ENCODE measurements at regions not wholly inside any gene's neighbourhood (a gene's known extent, or its start where the extent isn't known, plus 50 kb on each side); places are given as distances from the start of the nearest gene placed in this dataset.

DNA sequence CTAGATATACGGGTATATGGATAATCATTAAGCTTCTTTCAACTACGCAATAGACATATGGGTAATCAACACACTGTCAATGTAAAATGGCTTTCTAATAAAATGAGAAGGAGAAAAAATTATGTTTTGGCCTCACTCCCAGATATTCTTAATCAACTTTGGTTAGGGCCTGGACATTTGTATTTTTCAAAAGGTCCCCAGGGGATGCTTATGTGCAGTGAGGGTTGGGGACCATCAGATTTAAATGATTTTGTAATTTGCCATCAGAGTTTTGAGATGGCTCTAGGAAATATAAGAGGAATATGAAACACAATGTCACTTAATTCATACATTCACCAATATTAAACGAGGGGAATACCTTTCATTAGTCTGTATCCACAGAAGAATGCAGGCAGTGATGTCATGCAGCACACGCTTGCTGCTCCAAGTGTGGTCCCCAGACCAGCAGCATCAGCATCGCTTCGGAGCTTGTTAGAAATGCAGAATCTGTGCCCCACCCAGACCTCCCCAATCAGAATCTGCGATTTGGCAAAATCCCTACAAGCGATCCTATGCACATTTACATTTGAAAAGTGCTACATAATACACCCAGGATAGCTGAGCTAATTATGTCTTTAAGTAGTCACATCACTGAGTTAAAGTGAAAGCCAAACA is 75.1 kb downstream of the INHBA start:
- H3K27ac ChIP-seq: no peak overlapping the region
- no peak for DNase-seq
- TF ChIP-seq, protein P1, sequence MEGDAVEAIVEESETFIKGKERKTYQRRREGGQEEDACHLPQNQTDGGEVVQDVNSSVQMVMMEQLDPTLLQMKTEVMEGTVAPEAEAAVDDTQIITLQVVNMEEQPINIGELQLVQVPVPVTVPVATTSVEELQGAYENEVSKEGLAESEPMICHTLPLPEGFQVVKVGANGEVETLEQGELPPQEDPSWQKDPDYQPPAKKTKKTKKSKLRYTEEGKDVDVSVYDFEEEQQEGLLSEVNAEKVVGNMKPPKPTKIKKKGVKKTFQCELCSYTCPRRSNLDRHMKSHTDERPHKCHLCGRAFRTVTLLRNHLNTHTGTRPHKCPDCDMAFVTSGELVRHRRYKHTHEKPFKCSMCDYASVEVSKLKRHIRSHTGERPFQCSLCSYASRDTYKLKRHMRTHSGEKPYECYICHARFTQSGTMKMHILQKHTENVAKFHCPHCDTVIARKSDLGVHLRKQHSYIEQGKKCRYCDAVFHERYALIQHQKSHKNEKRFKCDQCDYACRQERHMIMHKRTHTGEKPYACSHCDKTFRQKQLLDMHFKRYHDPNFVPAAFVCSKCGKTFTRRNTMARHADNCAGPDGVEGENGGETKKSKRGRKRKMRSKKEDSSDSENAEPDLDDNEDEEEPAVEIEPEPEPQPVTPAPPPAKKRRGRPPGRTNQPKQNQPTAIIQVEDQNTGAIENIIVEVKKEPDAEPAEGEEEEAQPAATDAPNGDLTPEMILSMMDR (IDR thresholded peaks at IDR 0.05): no peak
- TF ChIP-seq EP300 (IDR thresholded peaks at IDR 0.05) (no peak), POLR2A (IDR thresholded peaks at IDR 0.05) (no peak)
- intact Hi-C loops (cut with DNase I): no loop called here
- H3K36me3 ChIP-seq: no peaks in the 10 kb centered on the region
- H3K4me3 ChIP-seq: no peak overlapping the region
- no peaks in the 10 kb centered on the region for H3K9me3 ChIP-seq
- 75 to 78% (median 76%) methylated on average over 8 of the region's 8 CpGs for WGBS, 3 donors
- no peaks in the 10 kb centered on the region for H3K27me3 ChIP-seq
- no peaks in the 10 kb centered on the region for H3K4me1 ChIP-seq (ENCODE audit: insufficient read depth)

DNA sequence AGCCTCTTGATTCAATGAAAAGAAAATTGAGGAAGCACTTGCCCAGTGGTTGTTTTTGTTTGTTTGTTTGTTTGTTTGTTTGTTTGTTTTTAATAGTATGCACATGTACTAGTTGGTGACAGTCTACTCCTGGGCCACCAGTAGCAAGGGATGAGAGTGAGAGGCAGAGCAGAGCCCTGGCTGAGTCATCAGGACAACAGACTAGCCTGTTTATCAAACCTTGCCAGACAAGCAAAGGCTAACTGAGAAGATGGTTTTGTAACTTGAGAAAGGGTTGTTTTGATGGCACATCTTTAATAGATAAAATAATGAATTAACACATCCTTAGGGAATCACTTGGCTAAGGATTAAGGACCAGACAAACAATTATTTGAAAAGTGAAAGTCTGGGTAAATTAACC is 78.1 kb downstream of the INHBA start:
- intact Hi-C loops (cut with DNase I): loop anchor here in 1 of 4 donors (5.0 kb wide), 1 partner anchor 52 kb away; no protein-coding TSS in a partner anchor
- H3K9me3 ChIP-seq: no peaks in the 10 kb centered on the region
- no peak for DNase-seq
- H3K27me3 ChIP-seq: no peaks in the 10 kb centered on the region
- H3K36me3 ChIP-seq: no peaks in the 10 kb centered on the region
- no peaks in the 10 kb centered on the region for H3K4me1 ChIP-seq (ENCODE audit: insufficient read depth)
- TF ChIP-seq, protein P1 (IDR thresholded peaks at IDR 0.05): no peak
- TF ChIP-seq EP300 (IDR thresholded peaks at IDR 0.05) (no peak), POLR2A (IDR thresholded peaks at IDR 0.05) (no peak)
- no peak overlapping the region for H3K27ac ChIP-seq
- H3K4me3 ChIP-seq: no peak overlapping the region

DNA sequence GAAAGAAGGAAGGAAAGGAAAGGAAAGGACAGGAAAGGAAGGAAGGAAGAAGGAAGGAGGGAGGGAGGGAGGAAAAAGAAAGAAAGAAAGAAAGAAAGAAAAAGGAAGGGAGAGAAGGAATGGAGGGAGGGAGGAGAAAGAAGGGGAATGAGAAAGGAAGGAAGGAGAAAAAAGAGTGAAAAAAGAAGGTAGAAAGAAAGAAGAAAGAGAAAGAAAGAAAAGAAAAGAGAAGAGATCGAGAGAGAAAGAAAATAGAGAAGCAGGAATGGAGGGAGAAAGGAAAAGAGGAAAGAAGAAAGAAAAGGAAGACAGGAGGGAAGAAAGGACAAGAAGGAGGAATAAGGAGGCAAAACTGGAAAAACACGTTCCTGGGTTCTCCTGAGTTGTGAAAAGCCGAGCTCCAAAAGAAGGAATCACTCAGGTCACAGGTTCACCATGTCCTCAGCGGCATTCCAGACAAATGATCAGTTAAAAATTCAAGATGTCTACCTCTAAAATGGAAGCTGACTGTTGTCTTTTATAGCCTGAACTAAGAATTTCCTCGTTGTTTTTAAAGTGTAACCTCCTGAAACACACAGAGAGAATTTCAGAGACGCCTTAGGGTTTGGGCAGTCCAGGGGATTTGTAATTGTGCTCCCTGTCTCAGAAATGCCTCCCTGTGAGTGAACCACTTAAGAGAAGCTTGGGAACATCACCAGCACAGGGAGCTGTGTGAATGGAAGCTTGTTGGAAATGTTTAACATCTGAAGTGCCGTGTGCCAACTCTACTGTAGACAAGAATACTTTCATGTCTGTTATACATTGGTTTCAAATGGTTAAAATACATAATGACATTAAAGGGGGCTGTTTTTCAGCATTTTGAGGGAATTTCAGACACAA is 80.7 kb downstream of the INHBA start:
- Histone ChIP-seq H3K36me3 (no peaks in the 10 kb centered on the region), H3K27me3 (no peaks in the 10 kb centered on the region), H3K9me3 (no peaks in the 10 kb centered on the region), H3K4me3 (no peak overlapping the region), H3K27ac (no peak overlapping the region), H3K4me1 (ENCODE audit: insufficient read depth) (no peaks in the 10 kb centered on the region)
- 85 to 90% (median 88%) methylated on average over 7 of the region's 7 CpGs for WGBS, 3 donors
- DNase-seq: no peak
- TF ChIP-seq, protein P1 (IDR thresholded peaks at IDR 0.05): no peak
- TF ChIP-seq EP300 (IDR thresholded peaks at IDR 0.05) (no peak), POLR2A (IDR thresholded peaks at IDR 0.05) (no peak)
- intact Hi-C loops (cut with DNase I): loop anchor here in 1 of 4 donors (5.0 kb wide), 1 partner anchor 55 kb away; no protein-coding TSS in a partner anchor

GRCh38 chr7:41617987-41618386 is 84.9 kb downstream of the INHBA start:
- intact Hi-C loops (cut with DNase I): no loop called here
- 91 to 97% (median 92%) methylated on average over 1 of the region's 1 CpG for WGBS, 3 donors
- no peak for TF ChIP-seq EP300 (IDR thresholded peaks at IDR 0.05)
- TF ChIP-seq, protein P1 (IDR thresholded peaks at IDR 0.05): no peak
- no peak for TF ChIP-seq POLR2A (IDR thresholded peaks at IDR 0.05)

More at GRCh38 chr7:41617987-41618386, 84.9 kb downstream of the INHBA start:
- DNase-seq: no peak
- H3K4me3 ChIP-seq: no peak overlapping the region
- H3K27ac ChIP-seq: no peak overlapping the region
- no peaks in the 10 kb centered on the region for H3K4me1 ChIP-seq (ENCODE audit: insufficient read depth)
- no peaks in the 10 kb centered on the region for H3K36me3 ChIP-seq
- no peaks in the 10 kb centered on the region for H3K27me3 ChIP-seq
- H3K9me3 ChIP-seq: no peaks in the 10 kb centered on the region
